GM12878 (cell line): ENCODE measurements at regions not wholly inside any gene's neighbourhood (a gene's known extent, or its start where the extent isn't known, plus 50 kb on each side); places are given as distances from the start of the nearest gene placed in this dataset.

Experiments
- ATAC-seq: fragments of 200-7000 bp; cut with Tn5 transposase; 3 replicates; pipeline ENCODE4 v1.9.1; 2020; ENCODE audit warnings: mild to moderate bottlenecking, moderate library complexity
- BruUV-seq: library from RNA; stranded (reverse); fragments of 400-500 nt; replicated peaks from 2 replicates; lab custom pipeline; 2021; lab: Mats Ljungman, UMichigan
- CTCF ChIA-PET: fragments of 300-600 bp; sonication (Branson Sonifier 250); formaldehyde crosslinking; extraction: SDS; loops from one replicate; lab custom pipeline; 2021; ENCODE audit warnings: inconsistent platforms; lab: Yijun Ruan, JAX
- POLR2A ChIA-PET: fragments of 350-600 bp; formaldehyde crosslinking; extraction: SDS; loops from one replicate; lab custom pipeline; 2021; ENCODE audit warnings: inconsistent platforms; lab: Charles Lee
- RAD21 ChIA-PET: fragments of 300-600 bp; sonication (Branson Sonifier 250); formaldehyde crosslinking; loops from one replicate; lab custom pipeline; 2023; ENCODE audit warnings: antibody characterized with exemption; ENCODE audit not compliant: unreplicated experiment; lab: Charles Lee
- SMC1A ChIA-PET: fragments of 300-600 bp; sonication (Branson Sonifier 250); formaldehyde crosslinking; loops from one replicate; lab custom pipeline; 2023; ENCODE audit not compliant: unreplicated experiment, uncharacterized antibody; lab: Charles Lee
- DNase-seq: peaks from one replicate; pipeline ENCODE4 v3.0.0-alpha.2; 2011; ENCODE audit warnings: low read depth, low spot score
- FAIRE-seq: peaks from 3 replicates; lab custom pipeline; 2011; peaks lifted over from hg19 to GRCh38; lab: Jason Lieb, UNC
- H2AFZ ChIP-seq: 2 replicates; pipeline ENCODE4 v1.6.0; 2011; ENCODE audit warnings: low read depth, low read length, control low read depth; ENCODE audit not compliant: control insufficient read depth
- H3K27ac ChIP-seq: 2 replicates; pipeline ENCODE4 v1.5.1; 2011; ENCODE audit warnings: control low read depth; ENCODE audit not compliant: control insufficient read depth, insufficient read depth
- H3K27me3 ChIP-seq, 2 experiments: replicated peaks in 1 of 2; 2 replicates each; pipeline versions ENCODE4 v1.6.0 to v1.6.1; 2011; ENCODE audit warnings: low read length in 1 of 2; ENCODE audit not compliant: control insufficient read depth in 2 of 2, insufficient read depth in 2 of 2
- H3K36me3 ChIP-seq, 2 experiments: 2 replicates each; pipeline ENCODE4 v1.5.1; 2011; ENCODE audit warnings: low read length in 1 of 2; ENCODE audit not compliant: control insufficient read depth in 2 of 2, insufficient read depth in 2 of 2
- H3K4me1 ChIP-seq: 2 replicates; pipeline ENCODE4 v1.6.1; 2011; ENCODE audit warnings: mild to moderate bottlenecking, low read length, moderate library complexity, mixed read lengths; ENCODE audit not compliant: control insufficient read depth, insufficient read depth
- H3K4me2 ChIP-seq: 2 replicates; pipeline ENCODE4 v1.6.0; 2011; ENCODE audit warnings: control low read depth; ENCODE audit not compliant: control insufficient read depth, insufficient read depth
- H3K4me3 ChIP-seq: fragments of 200-600 bp; sonication (generic); 2 replicates; pipeline ENCODE4 v1.5.1; 2016
- H3K79me2 ChIP-seq: 2 replicates; pipeline ENCODE4 v1.6.0; 2011; ENCODE audit warnings: low read length; ENCODE audit not compliant: control insufficient read depth, insufficient read depth
- H3K9ac ChIP-seq: 2 replicates; pipeline ENCODE4 v1.8.0; 2011; ENCODE audit warnings: low read length, control low read depth, mixed read lengths; ENCODE audit not compliant: control insufficient read depth, insufficient read depth
- H3K9me3 ChIP-seq: replicated peaks from 3 replicates; pipeline ENCODE4 v1.5.1; 2011; ENCODE audit warnings: mild to moderate bottlenecking, low read length; ENCODE audit not compliant: control insufficient read depth, insufficient read depth
- H4K20me1 ChIP-seq: 2 replicates; pipeline ENCODE4 v1.6.0; 2011; ENCODE audit not compliant: control insufficient read depth, insufficient read depth
- ATF7 ChIP-seq: fragments of 450-650 bp; IDR thresholded peaks from 2 replicates; pipeline ENCODE4 v1.6.1; 2016; ENCODE audit warnings: low read depth, mild to moderate bottlenecking
- CEBPB ChIP-seq, 2 experiments: fragments of 150-350 bp in 1 of 2; IDR thresholded peaks; 2 replicates each; pipeline ENCODE4 v1.6.1; 2012 to 2014; ENCODE audit warnings: low read depth in 2 of 2, low read length in 2 of 2, borderline replicate concordance in 1 of 2, inconsistent platforms in 1 of 2
- CHD2 ChIP-seq: IDR thresholded peaks from 2 replicates; pipeline ENCODE4 v1.6.1; 2011; ENCODE audit warnings: low read depth, low read length, improper control_type of control experiment, borderline replicate concordance
- ESRRA ChIP-seq: IDR thresholded peaks from 2 replicates; pipeline ENCODE4 v1.6.1; 2012; ENCODE audit warnings: mild to moderate bottlenecking, low read length, improper control_type of control experiment
- FOXK2 ChIP-seq: fragments of 450-650 bp; IDR thresholded peaks from 2 replicates; pipeline ENCODE4 v1.6.1; 2017; ENCODE audit warnings: mild to moderate bottlenecking, moderate library complexity
- HDAC2 ChIP-seq: fragments of 200-600 bp; sonication (generic); IDR thresholded peaks from 2 replicates; pipeline ENCODE4 v1.6.1; 2017
- HDGF ChIP-seq: fragments of 450-650 bp; IDR thresholded peaks from 2 replicates; pipeline ENCODE4 v1.6.1; 2016; ENCODE audit warnings: antibody characterized with exemption
- IKZF1 ChIP-seq: fragments of 450-650 bp; conservative IDR thresholded peaks from 2 replicates; pipeline ENCODE4 v1.6.1; 2017; ENCODE audit warnings: antibody characterized with exemption, mild to moderate bottlenecking
- PAX8 ChIP-seq: fragments of 450-650 bp; IDR thresholded peaks from 2 replicates; pipeline ENCODE4 v1.6.1; 2017; ENCODE audit warnings: mild to moderate bottlenecking, moderate library complexity
- RBBP5 ChIP-seq: fragments of 200-600 bp; sonication (generic); conservative IDR thresholded peaks from 2 replicates; pipeline ENCODE4 v1.6.1; 2016
- SMARCA5 ChIP-seq: fragments of 450-650 bp; IDR thresholded peaks from 2 replicates; pipeline ENCODE4 v1.6.1; 2017; ENCODE audit warnings: mild to moderate bottlenecking
- SPI1 ChIP-seq: IDR thresholded peaks from 2 replicates; pipeline ENCODE4 v1.6.1; 2011; ENCODE audit warnings: low read depth, mild to moderate bottlenecking, low read length, moderate library complexity, borderline replicate concordance; ENCODE audit not compliant: insufficient read depth
- SREBF1 ChIP-seq: IDR thresholded peaks from 2 replicates; pipeline ENCODE4 v1.6.1; 2012; ENCODE audit warnings: mild to moderate bottlenecking, low read length
- SUZ12 ChIP-seq: fragments of 200-600 bp; sonication (generic); IDR thresholded peaks from one replicate; pipeline ENCODE4 v1.6.1; 2018; ENCODE audit warnings: antibody characterized with exemption, mild to moderate bottlenecking; ENCODE audit not compliant: unreplicated experiment
- TCF7 ChIP-seq: IDR thresholded peaks from 2 replicates; pipeline ENCODE4 v1.6.1; 2014; ENCODE audit warnings: antibody characterized with exemption, borderline replicate concordance
- WRNIP1 ChIP-seq: IDR thresholded peaks from 2 replicates; pipeline ENCODE4 v1.6.1; 2011; ENCODE audit warnings: low read depth, low read length, improper control_type of control experiment, borderline replicate concordance
- WGBS: methylation state at CpG from one replicate; pipeline ENCODE4 v1.1.6; 2016; ENCODE audit warnings: low lambda C conversion rate; ENCODE audit not compliant: insufficient replicate concordance, insufficient coverage; ENCODE audit errors: missing lambda C conversion rate; 5-methylcytosine and 5-hydroxymethylcytosine counted together
- in situ Hi-C: fragments of 300-500 bp; cut with MboI; formaldehyde crosslinking; loops from 9 replicates; pipeline ENCODE4 v1.14.3; 2018; ENCODE audit warnings: mixed read lengths
- intact Hi-C: fragments of 100-400 bp; cut with micrococcal nuclease; formaldehyde crosslinking; loops from one replicate; pipeline ENCODE4 v1.14.2; 2022; ENCODE audit not compliant: unreplicated experiment
- TF ChIP-seq, protein P1 (sequence below), 3 experiments: IDR thresholded peaks in 2 of 3; conservative IDR thresholded peaks in 1 of 3; 2 replicates each; pipeline ENCODE4 v1.5.1; 2011; ENCODE audit warnings: low read depth in 3 of 3, low read length in 3 of 3, mild to moderate bottlenecking in 3 of 3, control low read depth in 2 of 3, moderate library complexity in 2 of 3, inconsistent platforms in 1 of 3, mixed read lengths in 1 of 3; ENCODE audit not compliant: control insufficient read depth in 2 of 3, insufficient read depth in 1 of 3; ENCODE audit errors: extremely low read depth in 1 of 3
- TF ChIP-seq, protein P2 (sequence below): fragments of 450-650 bp; conservative IDR thresholded peaks from 2 replicates; pipeline ENCODE4 v1.6.1; 2017; ENCODE audit warnings: mild to moderate bottlenecking, moderate library complexity
- TF ChIP-seq, protein P3 (sequence below): fragments of 450-650 bp; IDR thresholded peaks from 2 replicates; pipeline ENCODE4 v1.6.1; 2017; ENCODE audit warnings: borderline replicate concordance
- TF ChIP-seq, protein P4 (sequence below): fragments of 450-650 bp; IDR thresholded peaks from 2 replicates; pipeline ENCODE4 v1.6.1; 2017; ENCODE audit warnings: antibody characterized with exemption, mild to moderate bottlenecking, moderate library complexity

DNA sequence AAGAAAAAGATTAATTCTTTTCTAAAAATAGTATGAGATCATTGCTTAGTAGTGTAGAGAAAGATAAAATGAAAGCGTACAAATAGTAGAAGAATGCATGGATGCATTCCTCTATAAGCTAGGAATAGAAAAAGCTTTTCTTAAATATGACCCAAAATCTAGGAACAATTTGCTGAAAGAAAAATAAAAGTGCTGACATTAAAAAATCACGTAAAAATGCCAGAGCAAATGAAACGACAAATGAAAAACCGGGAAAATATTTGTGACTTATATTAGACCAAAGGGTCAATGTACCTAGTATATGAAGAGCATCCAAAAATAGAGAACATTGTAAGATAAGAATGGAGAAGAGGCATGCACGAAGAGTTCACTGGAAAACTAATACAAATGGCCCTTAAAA, 149.5 kb upstream of the MON1B start:
- RAD21 ChIA-PET: no interaction called here
- ATAC-seq: no peak
- SMC1A ChIA-PET: no interaction called here

More for the DNA sequence above, 149.5 kb upstream of the MON1B start:
- H3K4me3 ChIP-seq: no peak overlapping the region
- no peak for TF ChIP-seq FOXK2
- TF ChIP-seq HDGF: no peak
- no peak for TF ChIP-seq ESRRA
- no peak for TF ChIP-seq SMARCA5
- TF ChIP-seq, protein P1, sequence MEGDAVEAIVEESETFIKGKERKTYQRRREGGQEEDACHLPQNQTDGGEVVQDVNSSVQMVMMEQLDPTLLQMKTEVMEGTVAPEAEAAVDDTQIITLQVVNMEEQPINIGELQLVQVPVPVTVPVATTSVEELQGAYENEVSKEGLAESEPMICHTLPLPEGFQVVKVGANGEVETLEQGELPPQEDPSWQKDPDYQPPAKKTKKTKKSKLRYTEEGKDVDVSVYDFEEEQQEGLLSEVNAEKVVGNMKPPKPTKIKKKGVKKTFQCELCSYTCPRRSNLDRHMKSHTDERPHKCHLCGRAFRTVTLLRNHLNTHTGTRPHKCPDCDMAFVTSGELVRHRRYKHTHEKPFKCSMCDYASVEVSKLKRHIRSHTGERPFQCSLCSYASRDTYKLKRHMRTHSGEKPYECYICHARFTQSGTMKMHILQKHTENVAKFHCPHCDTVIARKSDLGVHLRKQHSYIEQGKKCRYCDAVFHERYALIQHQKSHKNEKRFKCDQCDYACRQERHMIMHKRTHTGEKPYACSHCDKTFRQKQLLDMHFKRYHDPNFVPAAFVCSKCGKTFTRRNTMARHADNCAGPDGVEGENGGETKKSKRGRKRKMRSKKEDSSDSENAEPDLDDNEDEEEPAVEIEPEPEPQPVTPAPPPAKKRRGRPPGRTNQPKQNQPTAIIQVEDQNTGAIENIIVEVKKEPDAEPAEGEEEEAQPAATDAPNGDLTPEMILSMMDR (IDR thresholded peaks at IDR 0.05 in 2 of 3, conservative IDR thresholded peaks at IDR 0.05 in 1 of 3; ENCODE audit: control insufficient read depth in 2 of 3, extremely low read depth in 1 of 3, insufficient read depth in 1 of 3, low read depth in 3 of 3, low read length in 3 of 3): no peak
- no peak for TF ChIP-seq CHD2
- TF ChIP-seq, protein P2, sequence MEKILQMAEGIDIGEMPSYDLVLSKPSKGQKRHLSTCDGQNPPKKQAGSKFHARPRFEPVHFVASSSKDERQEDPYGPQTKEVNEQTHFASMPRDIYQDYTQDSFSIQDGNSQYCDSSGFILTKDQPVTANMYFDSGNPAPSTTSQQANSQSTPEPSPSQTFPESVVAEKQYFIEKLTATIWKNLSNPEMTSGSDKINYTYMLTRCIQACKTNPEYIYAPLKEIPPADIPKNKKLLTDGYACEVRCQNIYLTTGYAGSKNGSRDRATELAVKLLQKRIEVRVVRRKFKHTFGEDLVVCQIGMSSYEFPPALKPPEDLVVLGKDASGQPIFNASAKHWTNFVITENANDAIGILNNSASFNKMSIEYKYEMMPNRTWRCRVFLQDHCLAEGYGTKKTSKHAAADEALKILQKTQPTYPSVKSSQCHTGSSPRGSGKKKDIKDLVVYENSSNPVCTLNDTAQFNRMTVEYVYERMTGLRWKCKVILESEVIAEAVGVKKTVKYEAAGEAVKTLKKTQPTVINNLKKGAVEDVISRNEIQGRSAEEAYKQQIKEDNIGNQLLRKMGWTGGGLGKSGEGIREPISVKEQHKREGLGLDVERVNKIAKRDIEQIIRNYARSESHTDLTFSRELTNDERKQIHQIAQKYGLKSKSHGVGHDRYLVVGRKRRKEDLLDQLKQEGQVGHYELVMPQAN: no peak
- no peak for TF ChIP-seq SPI1
- TF ChIP-seq, protein P3, sequence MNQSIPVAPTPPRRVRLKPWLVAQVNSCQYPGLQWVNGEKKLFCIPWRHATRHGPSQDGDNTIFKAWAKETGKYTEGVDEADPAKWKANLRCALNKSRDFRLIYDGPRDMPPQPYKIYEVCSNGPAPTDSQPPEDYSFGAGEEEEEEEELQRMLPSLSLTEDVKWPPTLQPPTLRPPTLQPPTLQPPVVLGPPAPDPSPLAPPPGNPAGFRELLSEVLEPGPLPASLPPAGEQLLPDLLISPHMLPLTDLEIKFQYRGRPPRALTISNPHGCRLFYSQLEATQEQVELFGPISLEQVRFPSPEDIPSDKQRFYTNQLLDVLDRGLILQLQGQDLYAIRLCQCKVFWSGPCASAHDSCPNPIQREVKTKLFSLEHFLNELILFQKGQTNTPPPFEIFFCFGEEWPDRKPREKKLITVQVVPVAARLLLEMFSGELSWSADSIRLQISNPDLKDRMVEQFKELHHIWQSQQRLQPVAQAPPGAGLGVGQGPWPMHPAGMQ: no peak
- TF ChIP-seq RBBP5: no peak
- no peak for TF ChIP-seq SREBF1
- TF ChIP-seq PAX8: no peak
- no peak for TF ChIP-seq WRNIP1
- no peak for TF ChIP-seq IKZF1
- TF ChIP-seq SUZ12: no peak
- no peak for TF ChIP-seq HDAC2
- TF ChIP-seq TCF7: no peak
- TF ChIP-seq ATF7: no peak
- TF ChIP-seq, protein P4, sequence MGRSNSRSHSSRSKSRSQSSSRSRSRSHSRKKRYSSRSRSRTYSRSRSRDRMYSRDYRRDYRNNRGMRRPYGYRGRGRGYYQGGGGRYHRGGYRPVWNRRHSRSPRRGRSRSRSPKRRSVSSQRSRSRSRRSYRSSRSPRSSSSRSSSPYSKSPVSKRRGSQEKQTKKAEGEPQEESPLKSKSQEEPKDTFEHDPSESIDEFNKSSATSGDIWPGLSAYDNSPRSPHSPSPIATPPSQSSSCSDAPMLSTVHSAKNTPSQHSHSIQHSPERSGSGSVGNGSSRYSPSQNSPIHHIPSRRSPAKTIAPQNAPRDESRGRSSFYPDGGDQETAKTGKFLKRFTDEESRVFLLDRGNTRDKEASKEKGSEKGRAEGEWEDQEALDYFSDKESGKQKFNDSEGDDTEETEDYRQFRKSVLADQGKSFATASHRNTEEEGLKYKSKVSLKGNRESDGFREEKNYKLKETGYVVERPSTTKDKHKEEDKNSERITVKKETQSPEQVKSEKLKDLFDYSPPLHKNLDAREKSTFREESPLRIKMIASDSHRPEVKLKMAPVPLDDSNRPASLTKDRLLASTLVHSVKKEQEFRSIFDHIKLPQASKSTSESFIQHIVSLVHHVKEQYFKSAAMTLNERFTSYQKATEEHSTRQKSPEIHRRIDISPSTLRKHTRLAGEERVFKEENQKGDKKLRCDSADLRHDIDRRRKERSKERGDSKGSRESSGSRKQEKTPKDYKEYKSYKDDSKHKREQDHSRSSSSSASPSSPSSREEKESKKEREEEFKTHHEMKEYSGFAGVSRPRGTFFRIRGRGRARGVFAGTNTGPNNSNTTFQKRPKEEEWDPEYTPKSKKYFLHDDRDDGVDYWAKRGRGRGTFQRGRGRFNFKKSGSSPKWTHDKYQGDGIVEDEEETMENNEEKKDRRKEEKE: no peak
- TF ChIP-seq CEBPB (IDR thresholded peaks at IDR 0.05; ENCODE audit: borderline replicate concordance in 1 of 2, low read depth in 2 of 2, low read length in 2 of 2): no peak
- intact Hi-C loops (loop anchor here (10.0 kb wide), 1 partner anchor 377 kb away; no protein-coding TSS in a partner anchor), in situ Hi-C loops (no loop called here)
- H3K9ac ChIP-seq: no peak overlapping the region
- no peak overlapping the region for H2AFZ ChIP-seq
- H3K36me3 ChIP-seq: no peaks in the 10 kb centered on the region
- BruUV-seq: no TSS peak
- FAIRE-seq: no peak
- H3K4me1 ChIP-seq: no peaks in the 10 kb centered on the region
- no peak overlapping the region for H3K4me2 ChIP-seq
- H3K9me3 ChIP-seq: no peaks in the 10 kb centered on the region
- H3K27ac ChIP-seq: no peak overlapping the region
- no peaks in the 10 kb centered on the region for H4K20me1 ChIP-seq
- ChIA-PET CTCF (no interaction called here), POLR2A (no interaction called here)
- no peaks in the 10 kb centered on the region for H3K27me3 ChIP-seq
- DNase-seq: no peak
- no peaks in the 10 kb centered on the region for H3K79me2 ChIP-seq
- WGBS: 12% methylated on average over 5 of the region's 5 CpGs
